K562 (cell line): ENCODE measurements at regions not wholly inside any gene's neighbourhood (a gene's known extent, or its start where the extent isn't known, plus 50 kb on each side); places are given as distances from the start of the nearest gene placed in this dataset.

Experiments
- BRCA1 ChIP-seq, 2 experiments: fragments of 450-650 bp in 1 of 2; sonication (generic) in 1 of 2; formaldehyde crosslinking in 1 of 2; IDR thresholded peaks; 2 replicates each; pipeline versions ENCODE4 v1.5.0 to v1.6.1; 2017 to 2020; ENCODE audit warnings: mild to moderate bottlenecking in 1 of 2, missing genetic modification reagents in 1 of 2
- CBX3 ChIP-seq, 2 experiments: IDR thresholded peaks; 1 replicate in 1 of 2; 2 replicates in 1 of 2; pipeline ENCODE4 v1.6.1; 2012; ENCODE audit warnings: inconsistent platforms in 2 of 2, low read length in 2 of 2, borderline replicate concordance in 1 of 2, control low read depth in 1 of 2
- ELK1 ChIP-seq: sonication (generic); formaldehyde crosslinking; IDR thresholded peaks from 2 replicates; pipeline ENCODE4 v1.8.1; 2022; ENCODE audit warnings: missing genetic modification reagents
- GATAD2B ChIP-seq: fragments of 450-650 bp; IDR thresholded peaks from 2 replicates; pipeline ENCODE4 v1.6.1; 2017; ENCODE audit warnings: mild to moderate bottlenecking, borderline replicate concordance
- JUN ChIP-seq, 2 experiments: sonication (generic) in 1 of 2; formaldehyde crosslinking in 1 of 2; IDR thresholded peaks; 2 replicates each; pipeline versions ENCODE4 v1.6.1 to v1.8.0; 2012 to 2022; ENCODE audit warnings: borderline replicate concordance in 2 of 2, mild to moderate bottlenecking in 2 of 2, improper control_type of control experiment in 1 of 2, low read depth in 1 of 2, low read length in 1 of 2, missing genetic modification reagents in 1 of 2
- NBN ChIP-seq: fragments of 450-650 bp; IDR thresholded peaks from 2 replicates; pipeline ENCODE4 v1.6.1; 2016; ENCODE audit warnings: low read depth, mild to moderate bottlenecking
- POLR2A ChIP-seq: fragments of 450-650 bp; conservative IDR thresholded peaks from 2 replicates; pipeline ENCODE4 v1.6.1; 2016
- POLR2AphosphoS5 ChIP-seq: IDR thresholded peaks from 2 replicates; pipeline ENCODE4 v1.6.1; 2011; ENCODE audit warnings: mild to moderate bottlenecking, low read depth, low read length, moderate library complexity; ENCODE audit not compliant: control insufficient read depth, insufficient read depth
- RFX5 ChIP-seq: IDR thresholded peaks from 2 replicates; pipeline ENCODE4 v1.6.1; 2011; ENCODE audit warnings: low read depth, mild to moderate bottlenecking, improper control_type of control experiment, low read length
- SREBF2 ChIP-seq: sonication (generic); formaldehyde crosslinking; IDR thresholded peaks from 2 replicates; pipeline ENCODE4 v1.4.0; 2020; ENCODE audit warnings: mild to moderate bottlenecking, missing genetic modification reagents
- TF ChIP-seq, protein P1 (sequence below), 3 experiments: IDR thresholded peaks in 2 of 3; conservative IDR thresholded peaks in 1 of 3; 2 replicates each; pipeline ENCODE4 v1.5.1; 2011 to 2012; ENCODE audit warnings: low read length in 3 of 3, mild to moderate bottlenecking in 3 of 3, control low read depth in 2 of 3, improper control_type of control experiment in 1 of 3, inconsistent platforms in 1 of 3, low read depth in 1 of 3, mixed read lengths in 1 of 3, moderate library complexity in 1 of 3; ENCODE audit not compliant: insufficient read depth in 2 of 3
- TF ChIP-seq, protein P2 (sequence below): sonication (generic); formaldehyde crosslinking; IDR thresholded peaks from 2 replicates; pipeline ENCODE4 v1.8.0; 2022; ENCODE audit warnings: missing genetic modification reagents, mild to moderate bottlenecking, moderate library complexity, borderline replicate concordance
- TF ChIP-seq, protein P3 (sequence below): sonication (generic); formaldehyde crosslinking; IDR thresholded peaks from 2 replicates; pipeline ENCODE4 v1.9.0; 2022; ENCODE audit warnings: mild to moderate bottlenecking, missing genetic modification reagents

- TF ChIP-seq JUN (IDR thresholded peaks at IDR 0.05; ENCODE audit: borderline replicate concordance, low read depth, low read length) (no peak), JUN (CRISPR knock-in tag; IDR thresholded peaks at IDR 0.05; ENCODE audit: borderline replicate concordance) (no peak), ELK1 (CRISPR knock-in tag) (no peak), SREBF2 (no peak), NBN (no peak), BRCA1 (IDR thresholded peaks at IDR 0.05) (no peak), BRCA1 (CRISPR knock-in tag; IDR thresholded peaks at IDR 0.05) (no peak), POLR2AphosphoS5 (no peak), POLR2A (no peak), RFX5 (no peak), GATAD2B (no peak), CBX3 (IDR thresholded peaks at IDR 0.05; ENCODE audit: borderline replicate concordance in 1 of 2, low read length in 2 of 2) (no peak)
- TF ChIP-seq, protein P1, sequence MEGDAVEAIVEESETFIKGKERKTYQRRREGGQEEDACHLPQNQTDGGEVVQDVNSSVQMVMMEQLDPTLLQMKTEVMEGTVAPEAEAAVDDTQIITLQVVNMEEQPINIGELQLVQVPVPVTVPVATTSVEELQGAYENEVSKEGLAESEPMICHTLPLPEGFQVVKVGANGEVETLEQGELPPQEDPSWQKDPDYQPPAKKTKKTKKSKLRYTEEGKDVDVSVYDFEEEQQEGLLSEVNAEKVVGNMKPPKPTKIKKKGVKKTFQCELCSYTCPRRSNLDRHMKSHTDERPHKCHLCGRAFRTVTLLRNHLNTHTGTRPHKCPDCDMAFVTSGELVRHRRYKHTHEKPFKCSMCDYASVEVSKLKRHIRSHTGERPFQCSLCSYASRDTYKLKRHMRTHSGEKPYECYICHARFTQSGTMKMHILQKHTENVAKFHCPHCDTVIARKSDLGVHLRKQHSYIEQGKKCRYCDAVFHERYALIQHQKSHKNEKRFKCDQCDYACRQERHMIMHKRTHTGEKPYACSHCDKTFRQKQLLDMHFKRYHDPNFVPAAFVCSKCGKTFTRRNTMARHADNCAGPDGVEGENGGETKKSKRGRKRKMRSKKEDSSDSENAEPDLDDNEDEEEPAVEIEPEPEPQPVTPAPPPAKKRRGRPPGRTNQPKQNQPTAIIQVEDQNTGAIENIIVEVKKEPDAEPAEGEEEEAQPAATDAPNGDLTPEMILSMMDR (IDR thresholded peaks at IDR 0.05 in 2 of 3, conservative IDR thresholded peaks at IDR 0.05 in 1 of 3; ENCODE audit: insufficient read depth in 2 of 3, low read depth in 1 of 3, low read length in 3 of 3), result no peak
- TF ChIP-seq, protein P2, sequence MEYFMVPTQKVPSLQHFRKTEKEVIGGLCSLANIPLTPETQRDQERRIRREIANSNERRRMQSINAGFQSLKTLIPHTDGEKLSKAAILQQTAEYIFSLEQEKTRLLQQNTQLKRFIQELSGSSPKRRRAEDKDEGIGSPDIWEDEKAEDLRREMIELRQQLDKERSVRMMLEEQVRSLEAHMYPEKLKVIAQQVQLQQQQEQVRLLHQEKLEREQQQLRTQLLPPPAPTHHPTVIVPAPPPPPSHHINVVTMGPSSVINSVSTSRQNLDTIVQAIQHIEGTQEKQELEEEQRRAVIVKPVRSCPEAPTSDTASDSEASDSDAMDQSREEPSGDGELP (CRISPR knock-in tag), result no peak
- TF ChIP-seq, protein P3, sequence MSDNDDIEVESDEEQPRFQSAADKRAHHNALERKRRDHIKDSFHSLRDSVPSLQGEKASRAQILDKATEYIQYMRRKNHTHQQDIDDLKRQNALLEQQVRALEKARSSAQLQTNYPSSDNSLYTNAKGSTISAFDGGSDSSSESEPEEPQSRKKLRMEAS (CRISPR knock-in tag), result no peak
Measured at GRCh38 chr18:24868760-24869237, 408.4 kb downstream of the HRH4 start.
